ENCODE measurements at regions not wholly inside any gene's neighbourhood (a gene's known extent, or its start where the extent isn't known, plus 50 kb on each side); places are given as distances from the start of the nearest gene placed in this dataset.

GRCh38 chr9:104206766-104207165 is 112.7 kb downstream of the SMC2 start:
- TF ChIP-seq, protein P1, sequence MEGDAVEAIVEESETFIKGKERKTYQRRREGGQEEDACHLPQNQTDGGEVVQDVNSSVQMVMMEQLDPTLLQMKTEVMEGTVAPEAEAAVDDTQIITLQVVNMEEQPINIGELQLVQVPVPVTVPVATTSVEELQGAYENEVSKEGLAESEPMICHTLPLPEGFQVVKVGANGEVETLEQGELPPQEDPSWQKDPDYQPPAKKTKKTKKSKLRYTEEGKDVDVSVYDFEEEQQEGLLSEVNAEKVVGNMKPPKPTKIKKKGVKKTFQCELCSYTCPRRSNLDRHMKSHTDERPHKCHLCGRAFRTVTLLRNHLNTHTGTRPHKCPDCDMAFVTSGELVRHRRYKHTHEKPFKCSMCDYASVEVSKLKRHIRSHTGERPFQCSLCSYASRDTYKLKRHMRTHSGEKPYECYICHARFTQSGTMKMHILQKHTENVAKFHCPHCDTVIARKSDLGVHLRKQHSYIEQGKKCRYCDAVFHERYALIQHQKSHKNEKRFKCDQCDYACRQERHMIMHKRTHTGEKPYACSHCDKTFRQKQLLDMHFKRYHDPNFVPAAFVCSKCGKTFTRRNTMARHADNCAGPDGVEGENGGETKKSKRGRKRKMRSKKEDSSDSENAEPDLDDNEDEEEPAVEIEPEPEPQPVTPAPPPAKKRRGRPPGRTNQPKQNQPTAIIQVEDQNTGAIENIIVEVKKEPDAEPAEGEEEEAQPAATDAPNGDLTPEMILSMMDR (IDR thresholded peaks at IDR 0.05): no peak
- no peak for TF ChIP-seq POLR2A (IDR thresholded peaks at IDR 0.05)

Data from esophagus squamous epithelium (tissue), 4 donors.